Adipose tissue (tissue), 3 donors: ENCODE measurements at regions not wholly inside any gene's neighbourhood (a gene's known extent, or its start where the extent isn't known, plus 50 kb on each side); places are given as distances from the start of the nearest gene placed in this dataset.
"Not testable (repeated sequence)": the region's sequence is repeated elsewhere in the genome, so short reads cannot be mapped to it uniquely, and the experiment has no call there.

Source experiments
- H3K27ac ChIP-seq: one replicate; pipeline ENCODE4 v1.5.1; 2013; ENCODE audit warnings: low read depth, low read length
- WGBS, 3 donors: extraction: QIAGEN DNeasy Blood & Tissue Kit; methylation state at CpG; one replicate each; pipeline ENCODE4 v1.1.7; 2013; 5-methylcytosine and 5-hydroxymethylcytosine counted together
- donor health status: healthy with polysubstance abuse.
- donor health status: Bipolar disorder and iron deficiency.
- donor health status: healthy.

- WGBS, 3 donors: 81 to 83% (median 83%) methylated on average over 3 of the region's 3 CpGs
- H3K27ac ChIP-seq: not testable (repeated sequence)
Observed at GRCh38 chr14:28252124-28252523, 514.5 kb upstream of the FOXG1 start.

GRCh38 chr14:28254768-28255167 is 511.8 kb upstream of the FOXG1 start:
- WGBS, 3 donors: 61 to 73% (median 69%) methylated on average over 1 of the region's 1 CpG
- H3K27ac ChIP-seq: no peak overlapping the region

- 27 to 56% (median 33%) methylated on average over 29 of the region's 29 CpGs for WGBS, 3 donors
Observed at GRCh38 chr14:28264306-28264705, 502.3 kb upstream of the FOXG1 start.

GRCh38 chr14:28272270-28272669 is 494.3 kb upstream of the FOXG1 start:
- H3K27ac ChIP-seq: no peak overlapping the region
- WGBS, 3 donors: 29 to 91% (median 65%) methylated on average over 1 of the region's 1 CpG

More at GRCh38 chr14:28264306-28264705, 502.3 kb upstream of the FOXG1 start:
- H3K27ac ChIP-seq: no peak overlapping the region

GRCh38 chr14:28280530-28280929 is 486.1 kb upstream of the FOXG1 start:
- 71 to 84% (median 74%) methylated on average over 5 of the region's 5 CpGs for WGBS, 3 donors
- H3K27ac ChIP-seq: no peak overlapping the region

- H3K27ac ChIP-seq: no peak overlapping the region
- 69 to 95% (median 85%) methylated on average over 2 of the region's 2 CpGs for WGBS, 3 donors
Observed at GRCh38 chr14:28280997-28281598, 485.5 kb upstream of the FOXG1 start.

- no peak overlapping the region for H3K27ac ChIP-seq
- WGBS, 3 donors: 60 to 66% (median 65%) methylated on average over 6 of the region's 6 CpGs
Observed at GRCh38 chr14:28284546-28285300, 481.9 kb upstream of the FOXG1 start.

GRCh38 chr14:28294834-28295440 is 471.6 kb upstream of the FOXG1 start:
- H3K27ac ChIP-seq: no peak overlapping the region
- 26 to 39% (median 37%) methylated on average over 6 of the region's 6 CpGs for WGBS, 3 donors

- WGBS, 3 donors: 70 to 90% (median 89%) methylated on average over 1 of the region's 1 CpG
- no peak overlapping the region for H3K27ac ChIP-seq
Observed at GRCh38 chr14:28297559-28297958, 469.0 kb upstream of the FOXG1 start.

GRCh38 chr14:28298156-28298555 is 468.4 kb upstream of the FOXG1 start:
- H3K27ac ChIP-seq: no peak overlapping the region
- 64 to 74% (median 74%) methylated on average over 3 of the region's 3 CpGs for WGBS, 3 donors

GRCh38 chr14:28299227-28299626 is 467.4 kb upstream of the FOXG1 start:
- no peak overlapping the region for H3K27ac ChIP-seq
- WGBS, 3 donors: 77 to 88% (median 85%) methylated on average over 6 of the region's 6 CpGs

- H3K27ac ChIP-seq: no peak overlapping the region
Observed at GRCh38 chr14:28300356-28300755, 466.2 kb upstream of the FOXG1 start.

- WGBS, 3 donors: 75 to 93% (median 92%) methylated on average over 4 of the region's 4 CpGs
- no peak overlapping the region for H3K27ac ChIP-seq
Observed at GRCh38 chr14:28301179-28301578, 465.4 kb upstream of the FOXG1 start.

- WGBS, 3 donors: 27 to 60% (median 52%) methylated on average over 1 of the region's 1 CpG
- H3K27ac ChIP-seq: no peak overlapping the region
Observed at GRCh38 chr14:28303248-28303647, 463.3 kb upstream of the FOXG1 start.

GRCh38 chr14:28305938-28306337 is 460.6 kb upstream of the FOXG1 start:
- H3K27ac ChIP-seq: no peak overlapping the region

GRCh38 chr14:28307506-28307905 is 459.1 kb upstream of the FOXG1 start:
- WGBS, 3 donors: 71 to 77% (median 72%) methylated on average over 1 of the region's 1 CpG
- no peak overlapping the region for H3K27ac ChIP-seq

GRCh38 chr14:28308734-28309133 is 457.9 kb upstream of the FOXG1 start:
- H3K27ac ChIP-seq: no peak overlapping the region
- 69 to 83% (median 76%) methylated on average over 2 of the region's 2 CpGs for WGBS, 3 donors

GRCh38 chr14:28317890-28318675 is 448.5 kb upstream of the FOXG1 start:
- not testable (repeated sequence) for H3K27ac ChIP-seq
- 90 to 93% (median 92%) methylated on average over 26 to 32 of the region's 32 CpGs for WGBS, 3 donors
